NB4 (cell line): ENCODE measurements at regions not wholly inside any gene's neighbourhood (a gene's known extent, or its start where the extent isn't known, plus 50 kb on each side); places are given as distances from the start of the nearest gene placed in this dataset.

Experiments
- CTCF ChIP-seq: IDR thresholded peaks from one replicate; pipeline ENCODE4 v1.5.1; 2012; ENCODE audit warnings: low read depth, low read length
- POLR2A ChIP-seq: IDR thresholded peaks from 2 replicates; pipeline ENCODE4 v1.6.1; 2011; ENCODE audit warnings: mild to moderate bottlenecking; ENCODE audit not compliant: insufficient read length; ENCODE audit errors: extremely low read depth

DNA sequence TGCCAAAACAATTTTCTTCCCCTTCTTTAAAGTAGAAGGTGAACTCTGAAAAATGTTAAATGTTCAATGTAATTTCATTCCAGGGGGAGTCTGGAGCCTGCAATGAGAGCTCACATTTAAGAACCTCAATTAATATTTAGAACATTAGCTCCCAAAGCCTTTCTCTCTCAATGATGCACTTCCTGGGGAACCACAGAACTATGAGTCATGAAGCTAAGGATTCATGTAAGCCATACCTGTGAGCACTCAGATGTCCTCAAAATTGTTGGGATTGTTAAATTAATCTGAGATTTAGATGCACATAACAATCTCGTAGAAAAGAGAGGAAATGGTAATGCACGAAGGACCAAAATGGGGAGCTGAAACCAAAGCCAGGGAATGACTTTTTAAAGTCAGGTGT, 244.2 kb upstream of the LRIG1 start:
- TF ChIP-seq POLR2A (no peak), CTCF (no peak)
